ENCODE measurements at regions not wholly inside any gene's neighbourhood (a gene's known extent, or its start where the extent isn't known, plus 50 kb on each side); places are given as distances from the start of the nearest gene placed in this dataset.
"Not testable (repeated sequence)": the region's sequence is repeated elsewhere in the genome, so short reads cannot be mapped to it uniquely, and the experiment has no call there.

GRCh38 chr6:112939563-112939962 lies 592.4 kb downstream of the RFPL4B start:
- no peak for DNase-seq (ENCODE audit: low read depth)
- TF ChIP-seq CTCF (IDR thresholded peaks at IDR 0.05; ENCODE audit: insufficient read depth, low read depth, low read length), result no peak
- no peak overlapping the region for H3K4me3 ChIP-seq (ENCODE audit: low read depth, low read length)

- H3K4me3 ChIP-seq (ENCODE audit: low read depth, low read length), result no peak overlapping the region
- TF ChIP-seq CTCF (IDR thresholded peaks at IDR 0.05; ENCODE audit: insufficient read depth, low read depth, low read length), result no peak
- DNase-seq (ENCODE audit: low read depth), result no peak
These were observed 594.5 kb downstream of the RFPL4B start for GRCh38 chr6:112941613-112942012.

GRCh38 chr6:112946051-112946450 lies 598.9 kb downstream of the RFPL4B start:
- DNase-seq (ENCODE audit: low read depth), result peak; percentile 66
- H3K4me3 ChIP-seq (ENCODE audit: low read depth, low read length), result no peak overlapping the region

GRCh38 chr6:112947507-112947906 lies 600.4 kb downstream of the RFPL4B start:
- DNase-seq (ENCODE audit: low read depth), result no peak
- TF ChIP-seq CTCF (IDR thresholded peaks at IDR 0.05; ENCODE audit: insufficient read depth, low read depth, low read length), result no peak
- H3K4me3 ChIP-seq (ENCODE audit: low read depth, low read length), result no peak overlapping the region

More at GRCh38 chr6:112946051-112946450, 598.9 kb downstream of the RFPL4B start:
- TF ChIP-seq CTCF (IDR thresholded peaks at IDR 0.05; ENCODE audit: insufficient read depth, low read depth, low read length), result no peak

- DNase-seq (ENCODE audit: low read depth), result peak; percentile 72
- no peak overlapping the region for H3K4me3 ChIP-seq (ENCODE audit: low read depth, low read length)
- TF ChIP-seq CTCF (IDR thresholded peaks at IDR 0.05; ENCODE audit: insufficient read depth, low read depth, low read length), result no peak
These were observed 604.7 kb downstream of the RFPL4B start for GRCh38 chr6:112951829-112952228.

- not testable (repeated sequence) for DNase-seq (ENCODE audit: low read depth); H3K4me3 ChIP-seq (ENCODE audit: low read depth, low read length)
These were observed 608.6 kb downstream of the RFPL4B start for GRCh38 chr6:112955743-112956142.

GRCh38 chr6:112956696-112957535 lies 609.8 kb downstream of the RFPL4B start:
- H3K4me3 ChIP-seq (ENCODE audit: low read depth, low read length), result no peak overlapping the region
- DNase-seq (ENCODE audit: low read depth), result peak; percentile 95
- TF ChIP-seq CTCF (IDR thresholded peaks at IDR 0.05; ENCODE audit: insufficient read depth, low read depth, low read length), result no peak

All from fibroblast of villous mesenchyme (primary cell).